HUDEP-2 (cell line): ENCODE measurements at regions not wholly inside any gene's neighbourhood (a gene's known extent, or its start where the extent isn't known, plus 50 kb on each side); places are given as distances from the start of the nearest gene placed in this dataset.

ENCODE experiments used
- DNase-seq, 76 experiments: peaks; one replicate each; lab custom pipeline; 2025; ENCODE audit not compliant: unreplicated experiment in 76 of 76; lab: John Stamatoyannopoulos, UW

DNA sequence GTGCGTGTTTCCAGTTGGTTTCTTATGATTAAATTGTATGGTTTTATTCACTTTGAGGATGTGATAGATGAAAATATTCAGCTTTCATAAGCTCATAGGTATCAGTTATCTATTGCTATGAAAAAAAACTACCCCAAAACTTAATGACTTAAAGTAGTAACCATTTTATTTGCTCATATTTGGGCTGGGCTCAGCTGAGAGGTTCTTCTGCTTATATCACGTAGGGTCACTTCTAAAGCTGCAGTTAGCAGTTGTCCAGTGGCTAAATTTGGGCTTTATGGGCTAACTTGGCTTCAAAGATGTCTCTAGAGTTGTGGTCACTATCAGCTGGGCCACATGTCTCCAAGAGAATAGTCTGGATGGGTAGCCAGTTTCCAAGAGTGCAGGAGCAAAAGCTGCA lies 206.4 kb upstream of the LYPLAL1 start:
- no peak for DNase-seq

DNA sequence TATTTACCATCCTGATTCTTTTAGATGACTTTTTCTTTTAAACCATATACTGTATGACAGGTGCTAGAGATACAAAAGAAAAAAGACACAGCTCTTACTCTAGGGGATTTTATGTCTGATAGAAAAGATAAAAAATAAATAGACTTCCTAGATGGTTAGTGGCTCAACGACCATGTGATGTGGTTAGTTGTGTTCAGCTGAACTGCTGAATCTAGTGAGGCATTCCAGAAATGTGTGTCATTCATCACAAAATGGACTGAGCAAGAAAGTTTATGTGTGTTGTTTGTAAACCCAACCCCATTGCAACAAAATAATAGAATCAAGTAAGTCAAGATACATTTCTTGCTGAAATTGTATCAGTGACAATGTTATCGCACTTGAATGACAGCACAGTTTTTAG lies 205.8 kb upstream of the LYPLAL1 start:
- no peak for DNase-seq

DNA sequence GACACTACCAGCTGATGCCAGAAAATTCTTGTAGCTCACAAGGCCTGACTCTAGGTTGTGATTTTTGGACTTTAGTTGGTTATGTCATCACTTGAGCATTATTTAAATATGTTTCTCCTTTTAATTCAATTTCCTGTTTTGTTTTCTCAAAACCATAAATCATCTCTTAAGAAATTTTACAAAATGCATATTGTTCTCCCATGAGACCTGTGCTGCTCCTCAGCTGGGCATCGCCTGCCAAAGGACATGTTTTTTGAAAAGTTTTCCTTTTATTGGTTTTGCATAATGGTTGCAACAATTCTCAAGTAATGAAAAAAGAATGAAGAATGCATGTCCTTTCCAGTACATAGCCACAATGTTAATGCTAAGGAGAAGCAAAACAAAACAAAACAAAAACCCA lies 204.7 kb upstream of the LYPLAL1 start:
- DNase-seq = no peak

DNA sequence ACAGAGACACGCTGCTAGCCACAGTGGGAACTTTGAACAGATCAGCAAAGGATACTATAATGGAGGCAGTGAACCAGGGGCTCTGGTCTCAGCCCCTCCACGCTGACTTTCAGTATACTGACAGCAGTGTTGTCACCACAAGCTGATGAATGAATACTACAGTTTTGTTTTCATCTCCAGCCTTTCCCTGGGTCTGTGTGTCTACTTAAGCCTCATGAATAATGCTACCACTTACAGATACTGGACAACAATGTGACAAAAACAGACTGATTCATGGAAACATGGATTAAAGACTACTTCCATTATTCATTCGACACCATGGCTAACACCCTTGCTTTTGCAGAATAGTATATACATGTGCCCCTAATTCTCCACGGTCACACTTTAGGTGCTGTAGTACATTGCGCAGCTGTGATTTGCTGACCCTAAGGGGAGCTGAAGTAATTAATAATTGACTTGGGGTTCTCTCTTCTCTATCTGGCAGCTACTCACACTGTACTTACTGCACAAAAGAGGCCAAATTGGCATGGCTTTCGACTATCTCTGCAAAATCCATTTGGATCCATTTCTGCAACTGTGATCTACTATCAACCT lies 203.2 kb upstream of the LYPLAL1 start:
- DNase-seq = no peak

DNA sequence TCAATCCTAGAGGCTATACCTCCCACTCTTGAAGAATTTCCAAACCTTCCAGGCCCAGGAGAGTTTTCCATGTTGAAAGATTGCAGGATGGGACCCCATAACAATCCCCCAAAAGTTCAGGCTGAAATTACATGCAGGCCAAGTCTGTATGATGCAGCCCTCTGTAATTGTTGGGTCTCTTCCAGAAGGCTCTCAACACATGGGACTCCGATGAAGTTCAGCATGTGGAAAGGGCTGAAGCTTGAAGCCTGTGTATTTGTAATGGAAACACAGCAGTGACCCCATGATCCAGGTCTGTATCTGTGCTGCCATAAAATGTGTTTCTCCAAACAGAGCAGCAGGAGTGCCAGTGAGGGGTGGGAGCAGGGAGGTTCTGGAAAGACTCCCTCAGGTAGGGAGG lies 202.5 kb upstream of the LYPLAL1 start:
- no peak for DNase-seq

DNA sequence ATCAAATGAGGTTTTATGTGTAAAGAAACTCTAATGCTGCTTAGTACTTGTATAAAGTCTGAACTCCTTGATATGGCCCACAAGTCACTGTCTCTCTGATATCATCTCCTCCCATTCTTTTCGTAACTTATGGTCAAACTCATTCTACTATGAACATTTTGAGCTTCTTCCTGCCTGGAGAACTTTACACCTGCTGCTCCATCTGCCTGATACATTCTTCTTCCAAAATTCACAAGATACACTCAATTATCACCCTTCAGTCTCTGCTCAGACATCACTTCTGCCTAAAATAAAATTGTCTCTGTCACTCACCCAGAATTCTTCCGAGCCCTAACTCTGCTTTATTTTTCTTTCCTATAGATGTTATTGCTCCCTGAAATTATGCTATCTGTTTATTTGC lies 192.8 kb upstream of the LYPLAL1 start:
- no peak for DNase-seq

DNA sequence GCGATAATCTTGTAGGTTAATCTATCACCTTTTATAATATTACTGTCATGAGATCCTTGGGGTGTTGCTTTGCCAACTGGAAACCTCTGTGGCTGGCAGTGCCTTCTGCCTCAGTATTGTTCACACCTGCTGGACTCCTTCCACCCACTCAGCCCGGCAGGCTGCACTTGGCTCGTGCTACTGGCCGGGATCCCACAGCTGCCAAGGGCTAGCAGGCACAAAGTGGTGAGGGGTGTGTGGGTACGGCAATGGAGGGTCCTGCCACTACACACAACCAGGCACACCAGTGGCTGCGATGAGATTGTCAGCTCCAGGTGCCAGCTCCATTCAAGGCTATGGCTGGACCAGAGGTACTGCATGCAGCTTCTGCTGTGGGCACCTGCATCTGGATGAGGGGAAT lies 191.2 kb upstream of the LYPLAL1 start:
- DNase-seq = no peak

DNA sequence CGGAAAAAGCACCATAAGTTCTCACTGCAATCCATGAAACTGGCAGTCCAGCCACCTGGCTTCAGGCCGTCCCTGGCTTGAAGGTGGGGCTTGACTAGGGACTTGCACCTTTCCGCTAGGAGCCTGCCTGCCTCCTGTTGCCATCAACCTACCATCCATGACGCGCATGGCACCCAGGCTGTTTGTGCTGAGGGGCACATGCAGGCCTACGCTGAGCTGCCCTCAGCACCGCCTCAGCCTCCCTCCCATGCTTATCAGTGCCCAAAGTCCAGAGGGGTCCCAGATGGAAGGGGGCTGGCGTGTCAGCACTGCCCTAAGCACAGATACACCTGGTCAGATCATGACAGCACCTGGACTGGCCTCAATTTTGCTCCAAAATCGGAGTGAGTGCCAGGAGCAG lies 190.2 kb upstream of the LYPLAL1 start:
- DNase-seq = no peak

DNA sequence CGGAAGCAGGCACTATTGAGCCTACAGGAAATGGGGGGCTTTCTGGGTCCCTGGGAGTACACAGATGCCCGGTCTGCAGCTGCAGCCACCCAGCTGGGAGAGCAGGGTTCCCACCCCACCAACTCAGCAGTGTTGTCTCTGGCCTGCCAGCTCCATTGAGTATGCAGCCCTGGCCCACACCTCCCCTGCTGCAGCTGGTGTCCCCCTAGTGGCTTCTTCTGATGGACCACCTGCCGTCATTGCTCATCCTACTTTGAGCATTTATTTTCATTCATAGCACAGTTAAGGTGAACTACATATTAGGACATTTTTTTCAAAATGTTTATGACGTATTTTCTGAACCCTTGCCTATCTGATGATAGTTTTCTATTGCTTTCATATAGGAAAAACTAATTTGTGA lies 189.8 kb upstream of the LYPLAL1 start:
- no peak for DNase-seq

DNA sequence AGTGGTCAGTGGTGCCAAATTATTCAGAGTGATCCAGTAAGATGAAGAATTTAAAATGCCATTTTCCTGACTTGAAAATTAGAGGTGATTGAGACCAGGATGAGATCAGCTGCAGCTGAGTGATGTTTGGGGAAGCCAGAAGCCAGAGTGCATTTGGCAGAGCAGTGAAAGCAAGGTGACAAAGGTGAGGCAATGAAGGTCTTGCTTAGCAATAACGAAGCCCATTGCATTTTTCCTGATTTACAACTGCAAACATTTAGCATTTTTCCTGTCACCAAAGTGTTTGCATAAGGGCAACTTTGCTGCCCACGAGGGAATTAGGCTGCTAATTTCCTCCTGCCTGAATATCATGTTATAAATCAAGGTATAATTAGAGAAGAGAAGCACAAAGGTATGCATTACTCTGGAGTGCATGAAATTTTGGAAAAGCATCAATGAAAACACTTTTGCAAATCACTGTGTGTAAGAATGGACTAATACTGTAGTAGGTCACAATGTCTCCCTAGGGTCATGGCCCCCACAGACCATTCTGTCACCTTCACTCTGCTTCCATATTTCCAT lies 188.2 kb upstream of the LYPLAL1 start:
- no peak for DNase-seq

DNA sequence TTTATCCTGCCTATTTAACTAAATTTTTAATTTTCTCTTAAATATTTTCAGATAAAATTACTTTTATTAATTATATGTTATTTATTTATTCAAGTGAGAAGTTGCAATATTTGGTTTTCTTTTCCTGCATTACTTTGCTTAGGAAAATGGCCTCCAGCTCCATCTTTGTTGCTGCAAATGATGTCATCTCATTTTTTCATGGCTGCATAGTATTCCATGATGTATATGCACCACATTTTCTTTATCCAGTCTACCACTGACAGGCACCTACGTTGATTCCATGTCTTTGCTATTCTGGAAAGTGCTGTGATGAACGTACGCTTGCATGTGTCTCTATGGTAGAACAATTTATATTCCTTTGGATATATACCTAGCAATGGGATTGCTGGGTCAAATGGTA lies 186.9 kb upstream of the LYPLAL1 start:
- no peak for DNase-seq

DNA sequence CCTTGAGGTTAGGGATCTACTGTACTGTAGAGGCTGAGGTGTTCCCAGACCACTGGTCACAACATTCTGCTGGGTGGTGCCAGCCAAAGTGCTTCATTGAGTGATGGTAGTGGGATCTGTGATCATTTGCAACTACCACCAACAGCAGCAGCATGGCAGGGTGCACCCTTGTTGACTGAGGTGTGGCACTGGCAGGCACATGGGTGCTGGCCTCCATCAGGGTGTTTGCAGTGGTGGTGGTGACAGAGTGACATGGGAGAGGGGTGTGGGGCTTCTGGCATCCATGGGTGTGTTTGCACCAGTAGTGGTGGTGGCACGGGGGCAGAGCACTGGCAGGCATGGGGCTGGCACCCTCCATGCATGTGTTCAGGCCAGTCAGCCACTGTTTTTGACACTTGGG lies 183.7 kb upstream of the LYPLAL1 start:
- DNase-seq = no peak

DNA sequence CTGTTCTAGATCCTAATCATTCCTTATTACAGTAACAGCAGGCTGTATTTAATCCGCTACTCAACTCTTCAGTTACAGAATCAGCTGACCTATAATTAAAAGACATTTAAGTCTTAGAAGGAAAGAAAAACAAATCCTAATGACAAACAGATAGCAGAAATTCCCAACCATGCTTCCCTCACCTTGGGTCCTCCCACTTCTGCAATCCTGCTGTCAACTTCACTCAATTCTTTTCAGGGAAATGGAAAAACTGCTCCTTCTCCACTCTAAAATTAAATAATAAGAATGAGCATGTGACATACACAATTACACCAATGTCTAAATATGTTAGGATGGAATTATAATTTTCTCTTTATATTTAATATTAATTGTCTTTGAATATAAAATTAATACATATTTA lies 182.6 kb upstream of the LYPLAL1 start:
- no peak for DNase-seq

DNA sequence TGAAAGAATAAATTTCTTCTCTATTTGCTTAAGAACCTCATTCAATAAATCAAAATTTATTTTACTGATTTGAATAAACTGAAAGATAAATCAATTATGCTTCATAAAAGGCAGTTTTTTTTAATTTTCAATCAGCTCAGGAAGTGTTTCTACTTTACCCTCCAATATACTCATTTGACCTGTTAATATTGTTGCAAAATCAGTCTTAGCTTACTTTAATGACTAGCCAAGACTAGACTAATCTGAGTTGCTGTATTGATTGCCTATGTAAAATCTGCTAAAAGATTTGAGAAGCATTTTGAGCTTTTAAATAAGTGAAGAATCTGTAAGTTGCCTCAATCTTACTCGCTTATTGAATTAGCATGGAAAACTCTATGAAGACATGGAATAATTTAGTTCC lies 179.1 kb upstream of the LYPLAL1 start:
- no peak for DNase-seq

DNA sequence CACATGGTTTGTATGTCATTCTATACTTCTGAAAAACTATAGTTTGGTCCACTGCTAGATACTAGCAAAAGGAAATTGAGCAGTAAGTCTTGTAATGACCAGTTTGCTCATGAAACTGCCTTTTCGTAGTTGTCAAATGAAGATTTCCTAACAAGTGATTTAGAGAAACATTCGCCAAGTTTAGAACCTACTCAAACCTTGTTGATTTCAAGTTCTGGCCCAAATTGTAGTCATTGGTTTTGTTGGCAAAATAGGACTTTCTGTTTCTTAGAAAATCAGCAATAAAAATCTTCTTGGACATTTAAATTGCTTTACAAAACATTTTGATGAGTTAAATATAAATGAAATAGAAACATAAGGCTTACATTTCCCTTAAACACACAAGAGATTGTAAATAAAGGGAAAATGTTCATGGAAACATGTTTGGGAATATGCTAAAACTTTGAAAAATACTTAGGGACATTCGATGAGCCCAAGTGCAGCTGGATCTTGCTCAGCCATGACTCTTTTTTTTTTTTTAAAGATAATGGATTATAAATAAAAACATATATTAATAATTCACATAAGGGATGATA lies 178.5 kb upstream of the LYPLAL1 start:
- no peak for DNase-seq

DNA sequence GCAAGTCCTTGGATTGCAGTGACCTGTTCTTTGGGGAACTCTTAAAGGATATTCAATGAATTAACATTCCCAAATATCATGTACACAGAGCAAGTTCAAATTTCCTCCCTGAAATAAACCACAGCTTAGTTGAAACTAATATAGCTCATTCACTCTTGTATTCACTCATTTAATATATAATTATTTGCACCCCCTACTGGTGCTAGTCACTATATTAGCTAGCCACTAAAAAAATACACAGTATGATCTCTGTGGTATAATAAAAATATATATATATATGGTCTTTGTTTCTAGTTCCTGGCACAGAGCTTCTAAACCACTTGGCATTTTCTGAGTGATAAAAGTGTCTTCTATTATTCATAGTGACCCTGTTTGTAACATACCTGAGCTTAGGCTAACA lies 177.3 kb upstream of the LYPLAL1 start:
- no peak for DNase-seq

DNA sequence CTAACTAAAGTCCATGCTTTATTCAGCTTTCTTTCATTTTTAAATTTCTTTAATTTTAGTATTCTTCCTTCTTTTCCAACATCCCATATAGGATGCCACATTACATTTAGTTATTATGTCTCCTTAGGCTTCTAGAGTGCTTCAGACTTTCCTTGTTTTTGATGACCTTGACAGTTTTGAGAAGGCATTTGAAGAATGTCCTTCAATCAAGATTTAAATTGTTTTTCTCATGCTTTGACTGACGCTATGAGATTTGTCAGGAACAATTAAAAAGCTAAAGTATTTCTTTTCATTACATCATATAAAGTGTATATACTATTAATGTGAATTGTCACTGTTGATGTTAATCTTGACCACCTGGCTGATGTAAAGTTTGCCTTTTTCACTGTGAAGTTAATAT lies 173.7 kb upstream of the LYPLAL1 start:
- DNase-seq = no peak

DNA sequence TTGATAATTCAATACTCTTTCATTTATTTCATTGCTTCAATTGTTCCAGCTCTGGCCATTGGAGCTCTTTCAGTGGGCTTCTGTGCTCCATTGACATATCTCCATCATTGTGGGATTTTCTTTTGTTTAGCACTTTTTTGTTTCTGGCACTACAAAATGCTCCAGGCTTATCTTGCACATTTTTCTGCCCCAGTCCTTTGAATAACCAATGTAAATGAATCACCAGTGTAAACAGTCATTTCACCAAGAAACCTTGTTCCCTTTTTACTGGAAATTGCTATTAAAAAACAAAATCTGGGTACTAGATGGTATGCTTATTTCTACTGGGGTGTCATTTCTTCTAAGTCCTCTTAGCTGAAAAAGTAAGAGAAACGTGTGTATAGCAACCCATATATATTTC lies 173.0 kb upstream of the LYPLAL1 start:
- DNase-seq = no peak

DNA sequence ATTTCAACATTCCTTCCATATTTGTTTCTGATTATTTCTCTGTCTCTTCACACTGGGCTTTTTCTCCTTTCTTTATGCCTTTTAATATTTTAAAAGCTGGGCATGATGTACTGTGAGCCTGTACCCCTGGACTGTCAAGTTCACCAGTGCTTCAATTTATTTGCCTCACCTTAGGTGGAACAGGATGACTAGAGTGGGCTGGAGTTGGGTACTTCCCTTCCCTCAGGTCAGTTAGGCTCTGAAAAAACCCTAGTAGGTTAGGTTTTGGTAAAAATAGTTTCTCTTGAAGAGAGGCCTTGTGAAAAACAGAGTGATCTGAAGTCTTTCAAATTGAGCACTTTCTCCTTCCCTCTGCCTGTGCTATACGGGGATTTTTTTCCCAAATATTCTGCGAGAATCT lies 163.0 kb upstream of the LYPLAL1 start:
- no peak for DNase-seq

DNA sequence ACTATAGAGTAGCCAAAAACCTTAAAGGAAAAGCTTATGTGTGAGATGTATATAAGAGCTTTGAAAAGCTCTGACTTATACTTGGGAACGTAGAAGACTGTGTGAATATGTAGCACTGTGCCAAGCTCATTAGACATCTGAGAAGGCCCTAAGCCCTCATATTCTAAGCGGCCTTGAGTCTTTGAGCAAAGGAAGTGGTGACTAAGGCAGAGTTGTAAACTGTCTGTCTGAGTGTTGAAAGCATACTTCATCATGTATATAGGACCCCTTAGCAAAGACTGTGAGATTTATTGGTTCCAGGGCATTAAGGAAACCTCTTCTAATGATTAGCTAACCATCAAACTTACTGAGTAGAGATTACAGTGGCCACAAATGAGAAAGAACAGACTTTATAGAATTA lies 153.3 kb upstream of the LYPLAL1 start:
- DNase-seq = no peak

DNA sequence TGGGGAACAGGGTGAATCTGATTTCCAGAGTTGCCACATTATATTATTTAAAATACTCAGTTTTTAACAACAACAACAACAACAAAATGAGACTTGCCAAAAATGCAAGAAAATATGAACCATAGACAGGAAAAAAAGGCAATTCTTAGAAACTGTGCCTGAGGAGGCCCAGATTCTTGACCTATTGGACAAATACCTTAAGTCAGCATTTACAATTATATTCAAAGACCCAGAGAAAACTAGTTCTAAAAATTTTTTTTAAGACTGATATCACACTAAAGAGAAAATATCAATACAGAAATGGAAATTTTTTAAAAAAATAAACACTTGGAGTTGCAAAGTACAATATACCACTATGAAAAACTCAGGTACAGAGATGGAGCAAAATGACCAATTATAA lies 152.8 kb upstream of the LYPLAL1 start:
- DNase-seq = no peak

DNA sequence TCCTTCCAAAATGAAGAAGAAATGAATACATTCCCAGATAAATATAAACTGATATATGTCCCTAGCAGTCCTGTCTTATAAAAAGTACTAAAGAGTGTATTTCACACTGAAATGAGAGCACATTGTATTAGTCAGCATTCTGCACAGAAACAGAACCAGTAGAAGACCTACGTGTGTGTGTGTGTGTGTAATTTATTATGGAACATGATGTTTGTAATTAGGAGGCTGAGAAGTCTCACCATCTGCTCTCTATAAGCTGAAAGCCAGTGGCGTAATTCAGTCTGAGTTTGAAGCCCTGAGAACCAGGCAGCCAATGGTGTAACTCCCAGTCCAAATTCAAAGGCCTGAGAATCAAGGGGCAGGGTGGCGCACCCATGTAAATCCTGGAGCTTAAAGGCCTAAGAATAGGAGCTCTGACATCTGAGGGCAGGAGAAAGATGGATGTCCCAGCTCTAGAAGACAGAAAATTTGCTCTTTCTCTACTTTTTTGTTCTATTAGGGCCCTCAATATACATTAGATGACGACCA lies 146.5 kb upstream of the LYPLAL1 start:
- DNase-seq = no peak

DNA sequence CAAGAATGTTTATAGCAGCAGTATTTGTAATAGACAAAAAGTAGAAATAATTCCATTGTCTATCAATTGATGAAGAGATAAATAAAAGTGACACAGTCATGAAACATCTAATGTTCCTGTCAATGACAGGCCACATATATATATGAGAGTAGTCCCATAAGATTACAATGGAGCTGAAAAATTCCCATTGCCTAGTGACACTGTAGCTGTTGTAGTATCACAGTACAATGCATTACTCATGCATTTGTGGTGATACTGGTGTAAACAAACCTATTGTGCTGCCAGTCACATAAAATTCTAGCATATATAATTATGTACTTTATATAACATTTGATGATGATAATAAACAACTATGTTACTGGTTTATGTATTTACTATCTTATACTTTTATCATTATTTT lies 141.9 kb upstream of the LYPLAL1 start:
- no peak for DNase-seq
